CD4-positive, alpha-beta T cell (primary cell): ENCODE measurements at regions not wholly inside any gene's neighbourhood (a gene's known extent, or its start where the extent isn't known, plus 50 kb on each side); places are given as distances from the start of the nearest gene placed in this dataset.

Source experiments
- ATAC-seq: fragments of 200-7000 bp; cut with Tn5 transposase; one replicate; pipeline ENCODE4 v1.10.0; 2022; ENCODE audit warnings: mild to moderate bottlenecking; ENCODE audit not compliant: poor library complexity
- CTCF ChIA-PET: fragments of 350-600 bp; sonication (Branson Sonifier 250); formaldehyde crosslinking; loops from one replicate; lab custom pipeline; 2021; ENCODE audit warnings: antibody characterized with exemption, inconsistent platforms; lab: Charles Lee
- POLR2A ChIA-PET: fragments of 350-600 bp; sonication (Branson Sonifier 250); formaldehyde crosslinking; loops from one replicate; lab custom pipeline; 2021; ENCODE audit warnings: antibody characterized with exemption, inconsistent platforms; lab: Charles Lee
- DNase-seq, 14 experiments: peaks; one replicate each; pipeline ENCODE4 v3.0.0-alpha.2; 2013 to 2020; ENCODE audit warnings: mixed read lengths in 2 of 14
- H3K27ac ChIP-seq, 2 donors: one replicate each; pipeline versions ENCODE4 v1.5.1 to v1.7.0; 2013; ENCODE audit warnings: low read length in 2 of 2, low read depth in 1 of 2, mild to moderate bottlenecking in 1 of 2
- H3K27me3 ChIP-seq, 2 experiments: 1 replicate in 1 of 2; 2 replicates in 1 of 2; pipeline versions ENCODE4 v1.6.1 to v1.7.0; 2013; ENCODE audit warnings: low read length in 2 of 2, control low read depth in 1 of 2, mild to moderate bottlenecking in 1 of 2, moderate library complexity in 1 of 2; ENCODE audit not compliant: insufficient read depth in 2 of 2, control insufficient read depth in 1 of 2
- H3K36me3 ChIP-seq: one replicate; pipeline ENCODE4 v1.6.1; 2013; ENCODE audit warnings: low read length, control low read depth; ENCODE audit not compliant: insufficient read depth
- H3K4me1 ChIP-seq: one replicate; pipeline ENCODE4 v1.6.1; 2013; ENCODE audit warnings: low read length, control low read depth; ENCODE audit not compliant: insufficient read depth
- H3K4me3 ChIP-seq: one replicate; pipeline ENCODE4 v1.5.1; 2013; ENCODE audit warnings: mild to moderate bottlenecking, low read length, moderate library complexity
- H3K9me3 ChIP-seq, 2 experiments: 1 replicate in 1 of 2; 2 replicates in 1 of 2; pipeline versions ENCODE4 v1.6.1 to v1.7.0; 2013; ENCODE audit warnings: low read length in 2 of 2, mild to moderate bottlenecking in 2 of 2, control low read depth in 1 of 2, moderate library complexity in 1 of 2; ENCODE audit not compliant: control insufficient read depth in 1 of 2, insufficient read depth in 1 of 2
- H3K27ac Mint-ChIP-seq: one replicate; pipeline ENCODE4 v1.8.0; 2020; ENCODE audit warnings: mixed read lengths
- H3K27me3 Mint-ChIP-seq: one replicate; pipeline ENCODE4 v1.8.0; 2021; ENCODE audit warnings: mixed read lengths
- H3K36me3 Mint-ChIP-seq: one replicate; pipeline ENCODE4 v1.8.0; 2021; ENCODE audit warnings: low read depth, mixed read lengths
- H3K4me1 Mint-ChIP-seq: one replicate; pipeline ENCODE4 v1.8.0; 2021; ENCODE audit warnings: low read depth, mixed read lengths
- H3K4me3 Mint-ChIP-seq: one replicate; pipeline ENCODE4 v1.8.0; 2020; ENCODE audit warnings: mild to moderate bottlenecking, mixed read lengths
- H3K9me3 Mint-ChIP-seq: one replicate; pipeline ENCODE4 v1.8.0; 2020; ENCODE audit warnings: mixed read lengths
- CTCF ChIP-seq: fragments of 200-600 bp; IDR thresholded peaks from one replicate; pipeline ENCODE4 v1.8.0; 2022; ENCODE audit warnings: antibody characterized with exemption, mild to moderate bottlenecking
- intact Hi-C, 2 experiments: fragments of 100-400 bp; cut with DNase I in 1 of 2; cut with micrococcal nuclease in 1 of 2; formaldehyde crosslinking; loops; one replicate each; pipeline versions ENCODE4 v1.15.1 to v1.9.0; 2023 to 2025; cut with DNase I, micrococcal nuclease

- Histone ChIP-seq H3K27ac (no peak overlapping the region), H3K9me3 (peaks cover 0 to 5% of the 10 kb centered on the region in 2 experiments), H3K27me3 (no peaks in the 10 kb centered on the region), H3K4me3 (no peak overlapping the region), H3K36me3 (no peaks in the 10 kb centered on the region), H3K4me1 (no peaks in the 10 kb centered on the region)
- DNase-seq: no peak
- Mint-ChIP-seq H3K27ac (no peak overlapping the region), H3K4me3 (no peak overlapping the region), H3K9me3 (no peaks in the 10 kb centered on the region), H3K27me3 (peaks cover 9% of the 10 kb centered on the region), H3K36me3 (no peaks in the 10 kb centered on the region), H3K4me1 (no peaks in the 10 kb centered on the region)
- no peak for ATAC-seq
- POLR2A ChIA-PET: no interaction called here
- no peak for TF ChIP-seq CTCF
- CTCF ChIA-PET: no interaction called here
- intact Hi-C loops: no loop called here
These were observed 574.4 kb upstream of the MAP3K7 start for GRCh38 chr6:91161246-91161645.

GRCh38 chr6:91155129-91155785 lies 568.4 kb upstream of the MAP3K7 start:
- Mint-ChIP-seq H3K9me3 (no peaks in the 10 kb centered on the region), H3K4me1 (no peaks in the 10 kb centered on the region), H3K27ac (no peak overlapping the region), H3K4me3 (no peak overlapping the region), H3K27me3 (no peaks in the 10 kb centered on the region), H3K36me3 (no peaks in the 10 kb centered on the region)
- ATAC-seq (no peak), DNase-seq (no peak)
- Histone ChIP-seq H3K4me1 (no peaks in the 10 kb centered on the region), H3K27me3 (no peaks in the 10 kb centered on the region), H3K27ac (no peak overlapping the region), H3K4me3 (no peak overlapping the region), H3K9me3 (no peaks in the 10 kb centered on the region), H3K36me3 (no peaks in the 10 kb centered on the region)
- intact Hi-C loops: no loop called here
- ChIA-PET POLR2A (no interaction called here), CTCF (no interaction called here)
- no peak for TF ChIP-seq CTCF

GRCh38 chr6:91152824-91153223 lies 566.0 kb upstream of the MAP3K7 start:
- Histone ChIP-seq H3K4me1 (no peaks in the 10 kb centered on the region), H3K27me3 (no peaks in the 10 kb centered on the region), H3K4me3 (no peak overlapping the region), H3K9me3 (no peaks in the 10 kb centered on the region), H3K27ac (no peak overlapping the region), H3K36me3 (no peaks in the 10 kb centered on the region)
- no peak for DNase-seq
- intact Hi-C loops: no loop called here
- no peak overlapping the region for H3K27ac Mint-ChIP-seq
- H3K9me3 Mint-ChIP-seq: no peaks in the 10 kb centered on the region
- H3K36me3 Mint-ChIP-seq: no peaks in the 10 kb centered on the region
- TF ChIP-seq CTCF: no peak
- ChIA-PET POLR2A (no interaction called here), CTCF (no interaction called here)
- H3K4me1 Mint-ChIP-seq: no peaks in the 10 kb centered on the region
- no peaks in the 10 kb centered on the region for H3K27me3 Mint-ChIP-seq
- no peak overlapping the region for H3K4me3 Mint-ChIP-seq
- ATAC-seq: no peak
